Mammary epithelial cell (primary cell): ENCODE measurements at regions not wholly inside any gene's neighbourhood (a gene's known extent, or its start where the extent isn't known, plus 50 kb on each side); places are given as distances from the start of the nearest gene placed in this dataset.

ENCODE experiments used
- CTCF ChIP-seq, 2 donors: IDR thresholded peaks in 1 of 2; conservative IDR thresholded peaks in 1 of 2; 2 replicates each; pipeline ENCODE4 v1.5.1; 2011 to 2012; ENCODE audit warnings: inconsistent platforms in 2 of 2, low read length in 2 of 2, mild to moderate bottlenecking in 2 of 2, control low read depth in 1 of 2, low read depth in 1 of 2; ENCODE audit not compliant: insufficient read depth in 1 of 2; ENCODE audit errors: extremely low read depth in 1 of 2
- EZH2 ChIP-seq: IDR thresholded peaks from 2 replicates; pipeline ENCODE4 v1.6.1; 2012; ENCODE audit warnings: low read length, inconsistent platforms, borderline replicate concordance

GRCh38 chr1:73042403-73042802 is 760.1 kb upstream of the NEGR1 start:
- TF ChIP-seq EZH2 (no peak), CTCF (conservative IDR thresholded peaks at IDR 0.05 in 1 of 2, IDR thresholded peaks at IDR 0.05 in 1 of 2; ENCODE audit: extremely low read depth in 1 of 2, insufficient read depth in 1 of 2, low read depth in 1 of 2, low read length in 2 of 2) (no peak)
